ENCODE measurements at regions not wholly inside any gene's neighbourhood (a gene's known extent, or its start where the extent isn't known, plus 50 kb on each side); places are given as distances from the start of the nearest gene placed in this dataset.

GRCh38 chr2:147688242-147688641, 156.6 kb upstream of the ACVR2A start:
- H3K27me3 Mint-ChIP-seq (ENCODE audit: low read depth), result no peaks in the 10 kb centered on the region
- no peak overlapping the region for H3K27ac Mint-ChIP-seq

GRCh38 chr2:147686365-147686764, 158.5 kb upstream of the ACVR2A start:
- no peak for TF ChIP-seq CTCF (IDR thresholded peaks at IDR 0.05; ENCODE audit: unreplicated experiment in 3 of 3)
- H3K27me3 Mint-ChIP-seq (ENCODE audit: low read depth), result no peaks in the 10 kb centered on the region
- no peaks in the 10 kb centered on the region for H3K36me3 Mint-ChIP-seq (ENCODE audit: low read depth)
- no peaks in the 10 kb centered on the region for H3K9me3 Mint-ChIP-seq
- peaks cover 7% of the 10 kb centered on the region for H3K4me1 Mint-ChIP-seq
- H3K4me3 Mint-ChIP-seq, result no peak overlapping the region
- no peak overlapping the region for H3K27ac Mint-ChIP-seq

More at GRCh38 chr2:147688242-147688641, 156.6 kb upstream of the ACVR2A start:
- no peak overlapping the region for H3K4me3 Mint-ChIP-seq
- no peaks in the 10 kb centered on the region for H3K4me1 Mint-ChIP-seq
- no peaks in the 10 kb centered on the region for H3K9me3 Mint-ChIP-seq
- no peak for TF ChIP-seq CTCF (IDR thresholded peaks at IDR 0.05; ENCODE audit: unreplicated experiment in 3 of 3)
- no peaks in the 10 kb centered on the region for H3K36me3 Mint-ChIP-seq (ENCODE audit: low read depth)

DNA sequence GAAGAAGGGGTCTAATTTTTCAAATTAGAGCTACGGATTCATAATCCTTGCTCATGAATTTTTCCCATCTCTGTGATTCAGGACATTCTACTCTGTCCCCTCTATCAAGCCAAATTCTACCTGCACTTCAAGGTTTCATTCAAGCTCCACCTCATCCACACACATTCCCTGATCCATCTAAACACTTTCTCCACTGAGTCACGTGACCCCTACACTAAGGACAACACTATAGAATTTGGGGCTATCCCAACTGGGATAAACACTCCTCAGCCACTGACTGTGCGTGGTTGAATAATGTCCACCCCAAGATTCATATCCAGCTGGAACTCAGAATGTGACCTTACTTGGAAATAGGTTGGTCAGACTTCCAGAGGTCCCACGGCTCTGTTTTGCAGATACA, 159.9 kb upstream of the ACVR2A start:
- H3K27ac Mint-ChIP-seq, result no peak overlapping the region
- peaks cover 11% of the 10 kb centered on the region for H3K4me1 Mint-ChIP-seq
- H3K27me3 Mint-ChIP-seq (ENCODE audit: low read depth), result no peaks in the 10 kb centered on the region
- no peaks in the 10 kb centered on the region for H3K9me3 Mint-ChIP-seq
- H3K36me3 Mint-ChIP-seq (ENCODE audit: low read depth), result no peaks in the 10 kb centered on the region
- TF ChIP-seq CTCF (IDR thresholded peaks at IDR 0.05; ENCODE audit: unreplicated experiment in 3 of 3), result no peak
- no peak overlapping the region for H3K4me3 Mint-ChIP-seq

- Mint-ChIP-seq H3K4me1 (peaks cover 18% of the 10 kb centered on the region), H3K27ac (no peak overlapping the region), H3K27me3 (ENCODE audit: low read depth) (no peaks in the 10 kb centered on the region), H3K9me3 (no peaks in the 10 kb centered on the region), H3K4me3 (no peak overlapping the region), H3K36me3 (ENCODE audit: low read depth) (no peaks in the 10 kb centered on the region)
- no peak for TF ChIP-seq CTCF (IDR thresholded peaks at IDR 0.05; ENCODE audit: unreplicated experiment in 3 of 3)
These were observed 161.4 kb upstream of the ACVR2A start for GRCh38 chr2:147683380-147683779.

DNA sequence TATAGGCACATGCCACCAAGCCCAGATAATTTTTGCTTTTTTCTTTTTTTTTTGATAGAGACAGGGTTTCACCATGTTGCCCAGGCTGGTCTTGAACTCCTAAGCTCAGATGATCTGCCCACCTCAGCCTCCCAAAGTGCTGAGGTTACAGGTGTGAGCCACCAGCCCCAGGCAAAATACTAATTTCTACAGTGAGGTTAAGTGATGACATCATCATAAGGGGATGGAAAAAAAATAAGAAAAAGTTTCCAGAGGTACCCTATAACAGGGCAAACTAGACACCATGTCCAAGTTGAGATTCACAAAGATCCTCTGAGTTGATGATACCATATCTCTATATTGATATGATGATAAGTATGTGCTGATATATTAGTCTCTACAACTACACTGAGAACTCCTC, 163.7 kb upstream of the ACVR2A start:
- H3K27ac Mint-ChIP-seq, result no peak overlapping the region
- no peaks in the 10 kb centered on the region for H3K36me3 Mint-ChIP-seq (ENCODE audit: low read depth)
- H3K4me3 Mint-ChIP-seq, result no peak overlapping the region
- no peaks in the 10 kb centered on the region for H3K27me3 Mint-ChIP-seq (ENCODE audit: low read depth)
- no peak for TF ChIP-seq CTCF (IDR thresholded peaks at IDR 0.05; ENCODE audit: unreplicated experiment in 3 of 3)
- peaks cover 19% of the 10 kb centered on the region for H3K4me1 Mint-ChIP-seq
- H3K9me3 Mint-ChIP-seq, result no peaks in the 10 kb centered on the region

DNA sequence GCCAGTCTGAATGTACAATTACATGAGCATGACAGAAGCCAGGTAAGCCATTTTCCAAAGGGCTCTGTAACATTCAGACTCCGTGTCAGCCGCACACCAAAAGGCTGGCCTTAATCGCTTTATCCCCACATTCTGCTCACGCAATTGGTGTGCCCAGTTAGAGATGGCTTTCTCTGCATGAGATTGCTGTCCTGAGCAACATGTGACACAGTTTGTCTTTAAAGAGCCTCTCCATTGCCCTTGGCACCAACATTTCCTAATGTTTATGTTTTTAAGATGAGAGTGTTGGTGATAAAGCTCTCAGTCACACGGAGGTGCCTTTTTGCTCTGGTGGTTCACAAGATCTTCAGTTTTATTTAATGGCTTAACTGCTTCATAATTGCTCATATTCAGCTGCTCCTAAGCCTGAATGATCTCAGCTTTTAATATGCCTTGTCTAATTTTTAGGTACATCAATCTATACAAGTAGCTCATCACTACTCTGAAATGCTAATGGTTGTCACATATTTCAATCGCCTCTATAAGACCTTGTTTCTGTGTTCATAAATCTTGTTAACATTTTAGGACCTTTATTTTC, 164.8 kb upstream of the ACVR2A start:
- Mint-ChIP-seq H3K27me3 (ENCODE audit: low read depth) (no peaks in the 10 kb centered on the region), H3K27ac (peak overlapping the region in 1 of 3 experiments; percentile 72), H3K36me3 (ENCODE audit: low read depth) (no peaks in the 10 kb centered on the region), H3K9me3 (no peaks in the 10 kb centered on the region), H3K4me3 (no peak overlapping the region), H3K4me1 (peaks cover 23% of the 10 kb centered on the region)
- no peak for TF ChIP-seq CTCF (IDR thresholded peaks at IDR 0.05; ENCODE audit: unreplicated experiment in 3 of 3)
